SK-N-SH (cell line): ENCODE measurements at regions not wholly inside any gene's neighbourhood (a gene's known extent, or its start where the extent isn't known, plus 50 kb on each side); places are given as distances from the start of the nearest gene placed in this dataset.

Source experiments
- EP300 ChIP-seq, 2 experiments: IDR thresholded peaks; 2 replicates each; pipeline versions ENCODE4 v1.4.0 to v1.6.1; 2012; ENCODE audit warnings: borderline replicate concordance in 1 of 2, low read depth in 1 of 2, low read length in 1 of 2
- FOXJ3 ChIP-seq: sonication (generic); formaldehyde crosslinking; IDR thresholded peaks from 2 replicates; pipeline ENCODE4 v1.5.1; 2020; ENCODE audit warnings: mild to moderate bottlenecking, missing genetic modification reagents
- POLR2AphosphoS5 ChIP-seq: IDR thresholded peaks from 2 replicates; pipeline ENCODE4 v1.6.1; 2012; ENCODE audit warnings: low read depth, low read length
- TF ChIP-seq, protein P1 (sequence below): IDR thresholded peaks from 2 replicates; pipeline ENCODE4 v1.6.1; 2012; ENCODE audit warnings: mild to moderate bottlenecking, low read depth, low read length, moderate library complexity
- TF ChIP-seq, protein P2 (sequence below): fragments of 200-600 bp; sonication (generic); IDR thresholded peaks from 2 replicates; pipeline ENCODE4 v1.6.1; 2017; ENCODE audit warnings: antibody characterized with exemption, mild to moderate bottlenecking, moderate library complexity

DNA sequence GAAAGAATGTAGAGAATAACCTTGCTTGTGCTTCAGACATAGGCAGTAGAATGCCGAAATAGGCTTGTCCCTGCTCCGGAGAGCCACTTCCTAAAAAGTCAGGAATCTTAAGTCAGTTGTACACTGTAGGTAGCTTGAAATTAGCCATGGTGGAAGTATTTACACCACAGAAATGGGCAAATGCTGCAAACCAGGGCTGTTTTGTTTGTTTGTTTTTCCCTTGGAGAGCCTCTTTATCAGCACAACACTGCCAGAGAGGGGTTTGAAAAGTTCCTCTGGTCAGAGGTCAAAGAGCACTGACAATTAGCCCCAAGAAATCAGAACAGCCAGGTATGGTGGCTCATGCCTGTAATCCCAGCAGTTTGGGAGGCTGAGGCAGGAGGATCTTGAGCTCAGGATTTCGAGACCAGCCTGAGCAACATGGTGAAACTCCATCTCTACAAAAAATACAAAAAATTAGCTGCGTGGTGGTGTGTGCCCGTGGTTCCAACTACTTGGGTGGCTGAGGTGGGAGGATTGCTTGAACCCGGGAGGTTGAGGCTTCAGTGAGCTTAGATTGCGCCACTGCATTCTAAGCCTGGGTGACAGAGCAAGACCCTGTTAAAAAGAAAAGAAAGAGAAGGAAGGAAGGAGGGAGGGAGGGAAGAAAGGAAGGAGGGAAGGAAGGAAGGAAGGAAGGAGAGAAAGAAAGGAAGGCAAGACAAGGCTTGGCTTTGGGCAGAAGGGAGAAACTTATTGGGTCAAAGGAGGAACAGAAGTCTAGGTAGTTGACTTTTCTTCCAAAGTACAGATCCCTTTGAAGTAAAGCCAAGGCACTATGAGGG, 61.0 kb upstream of the ZMYND8 start:
- TF ChIP-seq EP300 (IDR thresholded peaks at IDR 0.05; ENCODE audit: borderline replicate concordance in 1 of 2, low read depth in 1 of 2, low read length in 1 of 2), result no peak
- TF ChIP-seq, protein P1, sequence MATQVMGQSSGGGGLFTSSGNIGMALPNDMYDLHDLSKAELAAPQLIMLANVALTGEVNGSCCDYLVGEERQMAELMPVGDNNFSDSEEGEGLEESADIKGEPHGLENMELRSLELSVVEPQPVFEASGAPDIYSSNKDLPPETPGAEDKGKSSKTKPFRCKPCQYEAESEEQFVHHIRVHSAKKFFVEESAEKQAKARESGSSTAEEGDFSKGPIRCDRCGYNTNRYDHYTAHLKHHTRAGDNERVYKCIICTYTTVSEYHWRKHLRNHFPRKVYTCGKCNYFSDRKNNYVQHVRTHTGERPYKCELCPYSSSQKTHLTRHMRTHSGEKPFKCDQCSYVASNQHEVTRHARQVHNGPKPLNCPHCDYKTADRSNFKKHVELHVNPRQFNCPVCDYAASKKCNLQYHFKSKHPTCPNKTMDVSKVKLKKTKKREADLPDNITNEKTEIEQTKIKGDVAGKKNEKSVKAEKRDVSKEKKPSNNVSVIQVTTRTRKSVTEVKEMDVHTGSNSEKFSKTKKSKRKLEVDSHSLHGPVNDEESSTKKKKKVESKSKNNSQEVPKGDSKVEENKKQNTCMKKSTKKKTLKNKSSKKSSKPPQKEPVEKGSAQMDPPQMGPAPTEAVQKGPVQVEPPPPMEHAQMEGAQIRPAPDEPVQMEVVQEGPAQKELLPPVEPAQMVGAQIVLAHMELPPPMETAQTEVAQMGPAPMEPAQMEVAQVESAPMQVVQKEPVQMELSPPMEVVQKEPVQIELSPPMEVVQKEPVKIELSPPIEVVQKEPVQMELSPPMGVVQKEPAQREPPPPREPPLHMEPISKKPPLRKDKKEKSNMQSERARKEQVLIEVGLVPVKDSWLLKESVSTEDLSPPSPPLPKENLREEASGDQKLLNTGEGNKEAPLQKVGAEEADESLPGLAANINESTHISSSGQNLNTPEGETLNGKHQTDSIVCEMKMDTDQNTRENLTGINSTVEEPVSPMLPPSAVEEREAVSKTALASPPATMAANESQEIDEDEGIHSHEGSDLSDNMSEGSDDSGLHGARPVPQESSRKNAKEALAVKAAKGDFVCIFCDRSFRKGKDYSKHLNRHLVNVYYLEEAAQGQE, result no peak
- no peak for TF ChIP-seq POLR2AphosphoS5
- TF ChIP-seq, protein P2, sequence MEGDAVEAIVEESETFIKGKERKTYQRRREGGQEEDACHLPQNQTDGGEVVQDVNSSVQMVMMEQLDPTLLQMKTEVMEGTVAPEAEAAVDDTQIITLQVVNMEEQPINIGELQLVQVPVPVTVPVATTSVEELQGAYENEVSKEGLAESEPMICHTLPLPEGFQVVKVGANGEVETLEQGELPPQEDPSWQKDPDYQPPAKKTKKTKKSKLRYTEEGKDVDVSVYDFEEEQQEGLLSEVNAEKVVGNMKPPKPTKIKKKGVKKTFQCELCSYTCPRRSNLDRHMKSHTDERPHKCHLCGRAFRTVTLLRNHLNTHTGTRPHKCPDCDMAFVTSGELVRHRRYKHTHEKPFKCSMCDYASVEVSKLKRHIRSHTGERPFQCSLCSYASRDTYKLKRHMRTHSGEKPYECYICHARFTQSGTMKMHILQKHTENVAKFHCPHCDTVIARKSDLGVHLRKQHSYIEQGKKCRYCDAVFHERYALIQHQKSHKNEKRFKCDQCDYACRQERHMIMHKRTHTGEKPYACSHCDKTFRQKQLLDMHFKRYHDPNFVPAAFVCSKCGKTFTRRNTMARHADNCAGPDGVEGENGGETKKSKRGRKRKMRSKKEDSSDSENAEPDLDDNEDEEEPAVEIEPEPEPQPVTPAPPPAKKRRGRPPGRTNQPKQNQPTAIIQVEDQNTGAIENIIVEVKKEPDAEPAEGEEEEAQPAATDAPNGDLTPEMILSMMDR, result no peak
- TF ChIP-seq FOXJ3 (CRISPR knock-in tag), result no peak
